Mesendoderm (in vitro differentiated cells): ENCODE measurements at regions not wholly inside any gene's neighbourhood (a gene's known extent, or its start where the extent isn't known, plus 50 kb on each side); places are given as distances from the start of the nearest gene placed in this dataset.

ENCODE experiments used
- DNase-seq: peaks from one replicate; pipeline ENCODE4 v3.0.0; 2013
- H2AK5ac ChIP-seq: 2 replicates; pipeline ENCODE4 v1.6.1; 2013; ENCODE audit warnings: low read length, inconsistent platforms
- H2BK120ac ChIP-seq: 2 replicates; pipeline ENCODE4 v1.6.1; 2013; ENCODE audit warnings: low read depth, mild to moderate bottlenecking, low read length, moderate library complexity, mixed read lengths
- H2BK15ac ChIP-seq: replicated peaks from 2 replicates; pipeline ENCODE4 v1.6.1; 2013; ENCODE audit warnings: low read depth, mild to moderate bottlenecking, moderate library complexity
- H2BK5ac ChIP-seq: 2 replicates; pipeline ENCODE4 v1.6.1; 2013; ENCODE audit warnings: low read length, inconsistent platforms
- H3K18ac ChIP-seq: 2 replicates; pipeline ENCODE4 v1.6.1; 2013; ENCODE audit warnings: mild to moderate bottlenecking, low read length, mixed read lengths
- H3K23ac ChIP-seq: one replicate; pipeline ENCODE4 v1.6.1; 2013; ENCODE audit warnings: low read length
- H3K27ac ChIP-seq: 2 replicates; pipeline ENCODE4 v1.5.1; 2013; ENCODE audit warnings: low read depth, mild to moderate bottlenecking, inconsistent platforms, low read length, moderate library complexity
- H3K27me3 ChIP-seq: 2 replicates; pipeline ENCODE4 v1.6.1; 2013; ENCODE audit warnings: low read length, control low read depth, mild to moderate bottlenecking, inconsistent platforms; ENCODE audit not compliant: insufficient read depth, poor library complexity
- H3K36me3 ChIP-seq: 2 replicates; pipeline ENCODE4 v1.6.1; 2013; ENCODE audit warnings: low read length, inconsistent platforms; ENCODE audit not compliant: control insufficient read depth, insufficient read depth
- H3K4ac ChIP-seq: one replicate; pipeline ENCODE4 v1.6.1; 2013; ENCODE audit warnings: low read depth, mild to moderate bottlenecking, low read length, moderate library complexity
- H3K4me1 ChIP-seq: 2 replicates; pipeline ENCODE4 v1.6.1; 2013; ENCODE audit warnings: low read depth, low read length, inconsistent platforms; ENCODE audit not compliant: control insufficient read depth
- H3K4me2 ChIP-seq: 2 replicates; pipeline ENCODE4 v1.6.1; 2013; ENCODE audit warnings: low read length
- H3K4me3 ChIP-seq: 2 replicates; pipeline ENCODE4 v1.5.1; 2013; ENCODE audit warnings: mild to moderate bottlenecking, low read length
- H3K56ac ChIP-seq: one replicate; pipeline ENCODE4 v1.6.1; 2013; ENCODE audit warnings: low read length
- H3K79me1 ChIP-seq: 2 replicates; pipeline ENCODE4 v1.6.1; 2013; ENCODE audit warnings: low read length, inconsistent platforms
- H3K79me2 ChIP-seq: 2 replicates; pipeline ENCODE4 v1.6.1; 2013; ENCODE audit warnings: mild to moderate bottlenecking, low read length; ENCODE audit not compliant: control insufficient read depth, insufficient read depth
- H3K9ac ChIP-seq: 2 replicates; pipeline ENCODE4 v1.6.1; 2013; ENCODE audit warnings: low read length, inconsistent platforms
- H4K5ac ChIP-seq: one replicate; pipeline ENCODE4 v1.6.1; 2013; ENCODE audit warnings: low read length
- H4K8ac ChIP-seq: one replicate; pipeline ENCODE4 v1.6.1; 2013; ENCODE audit warnings: low read depth, mild to moderate bottlenecking, control low read depth, low read length, moderate library complexity
- WGBS: extraction: QIAGEN DNeasy Blood & Tissue Kit; methylation state at CpG from one replicate; pipeline ENCODE4 v1.1.7; 2013; ENCODE audit warnings: low lambda C conversion rate, missing lambda C conversion rate; ENCODE audit not compliant: insufficient coverage; ENCODE audit errors: extremely low coverage; 5-methylcytosine and 5-hydroxymethylcytosine counted together

- no CpG with 5 or more reads among the region's 1 CpG for WGBS
- no peak for DNase-seq
- H3K4me1 ChIP-seq: peaks cover 11% of the 10 kb centered on the region
These were observed 337.9 kb upstream of the KITLG start for GRCh38 chr12:88918161-88918560.

GRCh38 chr12:88914967-88915366, 334.7 kb upstream of the KITLG start:
- no peaks in the 10 kb centered on the region for H3K27me3 ChIP-seq
- H3K27ac ChIP-seq: no peak overlapping the region
- H3K23ac ChIP-seq: no peak overlapping the region
- H3K18ac ChIP-seq: no peak overlapping the region
- H3K79me2 ChIP-seq: no peaks in the 10 kb centered on the region
- no CpG with 5 or more reads among the region's 2 CpGs for WGBS
- no peak overlapping the region for H3K4ac ChIP-seq
- H3K36me3 ChIP-seq: no peaks in the 10 kb centered on the region
- no peak overlapping the region for H2AK5ac ChIP-seq
- no peaks in the 10 kb centered on the region for H3K79me1 ChIP-seq
- no peaks in the 10 kb centered on the region for H3K4me1 ChIP-seq
- H2BK15ac ChIP-seq: no peak overlapping the region
- H4K5ac ChIP-seq: no peak overlapping the region
- H3K4me2 ChIP-seq: no peak overlapping the region
- no peak overlapping the region for H2BK5ac ChIP-seq
- no peak overlapping the region for H4K8ac ChIP-seq
- no peak for DNase-seq
- no peak overlapping the region for H2BK120ac ChIP-seq
- H3K56ac ChIP-seq: no peak overlapping the region
- no peak overlapping the region for H3K4me3 ChIP-seq
- no peak overlapping the region for H3K9ac ChIP-seq

More at GRCh38 chr12:88918161-88918560, 337.9 kb upstream of the KITLG start:
- no peak overlapping the region for H4K8ac ChIP-seq
- no peak overlapping the region for H3K27ac ChIP-seq
- no peak overlapping the region for H3K9ac ChIP-seq
- no peak overlapping the region for H4K5ac ChIP-seq
- H2AK5ac ChIP-seq: no peak overlapping the region
- H3K56ac ChIP-seq: no peak overlapping the region
- no peaks in the 10 kb centered on the region for H3K79me2 ChIP-seq
- H2BK120ac ChIP-seq: no peak overlapping the region
- no peak overlapping the region for H3K4me2 ChIP-seq
- no peak overlapping the region for H2BK5ac ChIP-seq
- no peak overlapping the region for H3K23ac ChIP-seq
- H3K4ac ChIP-seq: no peak overlapping the region
- no peaks in the 10 kb centered on the region for H3K36me3 ChIP-seq
- no peak overlapping the region for H2BK15ac ChIP-seq
- no peak overlapping the region for H3K18ac ChIP-seq
- H3K79me1 ChIP-seq: no peaks in the 10 kb centered on the region
- H3K4me3 ChIP-seq: no peak overlapping the region
- no peaks in the 10 kb centered on the region for H3K27me3 ChIP-seq

GRCh38 chr12:88909510-88909909, 329.2 kb upstream of the KITLG start:
- Histone ChIP-seq H3K56ac (no peak overlapping the region), H2BK120ac (no peak overlapping the region), H4K8ac (no peak overlapping the region), H3K79me2 (no peaks in the 10 kb centered on the region), H3K4me2 (no peak overlapping the region), H3K36me3 (no peaks in the 10 kb centered on the region), H3K4me1 (no peaks in the 10 kb centered on the region), H3K27ac (no peak overlapping the region), H4K5ac (no peak overlapping the region), H2BK5ac (no peak overlapping the region), H2BK15ac (no peak overlapping the region), H3K9ac (no peak overlapping the region), H3K23ac (no peak overlapping the region), H3K4me3 (no peak overlapping the region), H3K4ac (no peak overlapping the region), H3K18ac (no peak overlapping the region), H3K27me3 (no peaks in the 10 kb centered on the region), H3K79me1 (no peaks in the 10 kb centered on the region), H2AK5ac (no peak overlapping the region)
- no CpG with 5 or more reads among the region's 2 CpGs for WGBS
- DNase-seq: no peak

- DNase-seq: no peak
- Histone ChIP-seq H2BK5ac (no peak overlapping the region), H3K4me2 (no peak overlapping the region), H4K8ac (no peak overlapping the region), H2BK15ac (no peak overlapping the region), H3K4me3 (no peak overlapping the region), H3K4ac (no peak overlapping the region), H2BK120ac (no peak overlapping the region), H3K56ac (no peak overlapping the region), H3K27me3 (no peaks in the 10 kb centered on the region), H2AK5ac (no peak overlapping the region), H3K9ac (no peak overlapping the region), H3K4me1 (no peaks in the 10 kb centered on the region), H3K36me3 (no peaks in the 10 kb centered on the region), H3K79me1 (no peaks in the 10 kb centered on the region), H4K5ac (no peak overlapping the region), H3K18ac (no peak overlapping the region), H3K23ac (no peak overlapping the region), H3K79me2 (no peaks in the 10 kb centered on the region), H3K27ac (no peak overlapping the region)
- no CpG with 5 or more reads among the region's 2 CpGs for WGBS
These were observed 328.1 kb upstream of the KITLG start for GRCh38 chr12:88908345-88908744.

- no peak overlapping the region for H4K8ac ChIP-seq
- H3K56ac ChIP-seq: no peak overlapping the region
- no peaks in the 10 kb centered on the region for H3K79me1 ChIP-seq
- no peaks in the 10 kb centered on the region for H3K4me1 ChIP-seq
- no peak overlapping the region for H3K18ac ChIP-seq
- no peak overlapping the region for H3K4ac ChIP-seq
- H3K23ac ChIP-seq: no peak overlapping the region
- H4K5ac ChIP-seq: no peak overlapping the region
- H2BK120ac ChIP-seq: no peak overlapping the region
- no peak overlapping the region for H3K4me3 ChIP-seq
- H2BK5ac ChIP-seq: no peak overlapping the region
- no peaks in the 10 kb centered on the region for H3K36me3 ChIP-seq
- no peaks in the 10 kb centered on the region for H3K79me2 ChIP-seq
- no CpG with 5 or more reads among the region's 4 CpGs for WGBS
- H2AK5ac ChIP-seq: no peak overlapping the region
- no peaks in the 10 kb centered on the region for H3K27me3 ChIP-seq
- DNase-seq: no peak
- H3K4me2 ChIP-seq: no peak overlapping the region
- H2BK15ac ChIP-seq: no peak overlapping the region
- no peak overlapping the region for H3K27ac ChIP-seq
- H3K9ac ChIP-seq: no peak overlapping the region
These were observed 324.4 kb upstream of the KITLG start for GRCh38 chr12:88904705-88905104.

- no peaks in the 10 kb centered on the region for H3K79me1 ChIP-seq
- no CpG with 5 or more reads among the region's 4 CpGs for WGBS
These were observed 323.1 kb upstream of the KITLG start for GRCh38 chr12:88903333-88903732.

More at GRCh38 chr12:88903333-88903732, 323.1 kb upstream of the KITLG start:
- no peaks in the 10 kb centered on the region for H3K79me2 ChIP-seq
- no peak overlapping the region for H2BK120ac ChIP-seq
- no peak overlapping the region for H4K8ac ChIP-seq
- no peak overlapping the region for H3K9ac ChIP-seq
- no peaks in the 10 kb centered on the region for H3K27me3 ChIP-seq
- no peak overlapping the region for H3K23ac ChIP-seq
- H2BK5ac ChIP-seq: no peak overlapping the region
- H3K4me3 ChIP-seq: no peak overlapping the region
- H3K4ac ChIP-seq: no peak overlapping the region
- no peaks in the 10 kb centered on the region for H3K36me3 ChIP-seq
- H2BK15ac ChIP-seq: no peak overlapping the region
- no peak overlapping the region for H3K4me2 ChIP-seq
- H3K27ac ChIP-seq: no peak overlapping the region
- H4K5ac ChIP-seq: no peak overlapping the region
- H2AK5ac ChIP-seq: no peak overlapping the region
- H3K56ac ChIP-seq: no peak overlapping the region
- H3K4me1 ChIP-seq: no peaks in the 10 kb centered on the region
- DNase-seq: no peak
- H3K18ac ChIP-seq: no peak overlapping the region
